A549 (cell line): ENCODE measurements at regions not wholly inside any gene's neighbourhood (a gene's known extent, or its start where the extent isn't known, plus 50 kb on each side); places are given as distances from the start of the nearest gene placed in this dataset.

Experiments
- ATAC-seq, 2 experiments: fragments of 200-7000 bp in 1 of 2; fragments of >200 bp in 1 of 2; cut with Nextera tagmentation in 1 of 2; cut with Tn5 transposase in 1 of 2; 3 replicates each; pipeline versions ENCODE4 v1.8.0 to v1.9.1; 2018 to 2020; ENCODE audit warnings: mild to moderate bottlenecking in 1 of 2, moderate library complexity in 1 of 2
- CTCF ChIA-PET: fragments of 300-600 bp; sonication (Branson Sonifier 250); formaldehyde crosslinking; extraction: SDS; loops from one replicate; lab custom pipeline; 2021; ENCODE audit warnings: antibody characterized with exemption, inconsistent platforms; lab: Yijun Ruan, JAX
- POLR2A ChIA-PET: fragments of 350-600 bp; formaldehyde crosslinking; extraction: SDS; loops from one replicate; lab custom pipeline; 2021; ENCODE audit warnings: antibody characterized with exemption, inconsistent platforms; lab: Yijun Ruan, JAX
- DNase-seq, 2 experiments: peaks; one replicate each; pipeline versions ENCODE4 v3.0.0 to v3.0.0-alpha.2; 2011 to 2016; ENCODE audit warnings: low read depth in 1 of 2, low spot score in 1 of 2
- FAIRE-seq: peaks from 2 replicates; lab custom pipeline; 2011; peaks lifted over from hg19 to GRCh38; lab: Jason Lieb, UNC
- H3K27ac ChIP-seq, 2 experiments: fragments of >200 bp; sonication (Bioruptor Twin); formaldehyde crosslinking; 3 replicates each; pipeline ENCODE4 v1.5.1; 2016 to 2017
- H3K4me1 ChIP-seq: fragments of >200 bp; sonication (Bioruptor Twin); formaldehyde crosslinking; 3 replicates; pipeline ENCODE4 v1.6.1; 2016
- H3K4me2 ChIP-seq: fragments of >200 bp; sonication (Bioruptor Twin); formaldehyde crosslinking; 3 replicates; pipeline ENCODE4 v1.6.1; 2016
- H3K4me3 ChIP-seq: fragments of >200 bp; sonication (Bioruptor Twin); formaldehyde crosslinking; 3 replicates; pipeline ENCODE4 v1.5.1; 2016
- H3K9me3 ChIP-seq: fragments of >200 bp; sonication (Bioruptor Twin); formaldehyde crosslinking; 3 replicates; pipeline ENCODE4 v1.6.1; 2016
- BHLHE40 ChIP-seq: IDR thresholded peaks from 2 replicates; pipeline ENCODE4 v1.6.1; 2012; ENCODE audit warnings: low read depth, low read length, inconsistent platforms
- CHD2 ChIP-seq: fragments of 150-350 bp; IDR thresholded peaks from 2 replicates; pipeline ENCODE4 v1.6.1; 2014; ENCODE audit warnings: low read length; ENCODE audit not compliant: partially characterized antibody
- HDAC2 ChIP-seq: fragments of 200-600 bp; sonication (generic); IDR thresholded peaks from 2 replicates; pipeline ENCODE4 v1.6.1; 2016
- HOXB5 ChIP-seq: fragments of 250-450 bp; sonication (Bioruptor Pico); IDR thresholded peaks from 2 replicates; pipeline ENCODE4 v1.5.0; 2020; ENCODE audit warnings: mild to moderate bottlenecking, moderate library complexity
- JUNB ChIP-seq: fragments of >200 bp; sonication (Bioruptor Twin); formaldehyde crosslinking; IDR thresholded peaks from 2 replicates; pipeline ENCODE4 v1.6.1; 2016
- MAFK ChIP-seq: fragments of 450-650 bp; IDR thresholded peaks from 2 replicates; pipeline ENCODE4 v1.6.1; 2014; ENCODE audit not compliant: partially characterized antibody
- NFE2L2 ChIP-seq: fragments of 150-350 bp; conservative IDR thresholded peaks from 2 replicates; pipeline ENCODE4 v1.6.1; 2014; ENCODE audit warnings: low read length
- PHF8 ChIP-seq: fragments of 200-600 bp; sonication (generic); IDR thresholded peaks from 2 replicates; pipeline ENCODE4 v1.6.1; 2016; ENCODE audit warnings: low read depth, mild to moderate bottlenecking, antibody characterized with exemption, moderate library complexity, borderline replicate concordance
- POLR2A ChIP-seq: IDR thresholded peaks from 2 replicates; pipeline ENCODE4 v1.6.1; 2012; ENCODE audit warnings: mild to moderate bottlenecking, low read length
- RCOR1 ChIP-seq: fragments of 150-350 bp; IDR thresholded peaks from 2 replicates; pipeline ENCODE4 v1.6.1; 2014; ENCODE audit warnings: antibody characterized with exemption, low read length, low read depth
- RFX5 ChIP-seq: fragments of 450-650 bp; IDR thresholded peaks from 2 replicates; pipeline ENCODE4 v1.7.1; 2014; ENCODE audit warnings: antibody characterized with exemption, mild to moderate bottlenecking, moderate library complexity
- TP53 ChIP-seq: fragments of 250-450 bp; sonication (Bioruptor Pico); IDR thresholded peaks from 2 replicates; pipeline ENCODE4 v1.5.0; 2021; ENCODE audit warnings: mild to moderate bottlenecking, moderate library complexity
- ZFP36 ChIP-seq: fragments of 450-650 bp; IDR thresholded peaks from 2 replicates; pipeline ENCODE4 v1.6.1; 2014; ENCODE audit warnings: borderline replicate concordance; ENCODE audit not compliant: partially characterized antibody
- ZSCAN20 ChIP-seq: fragments of 250-450 bp; sonication (Bioruptor Pico); IDR thresholded peaks from 2 replicates; pipeline ENCODE4 v1.8.0; 2022; ENCODE audit warnings: mild to moderate bottlenecking, moderate library complexity
- WGBS: methylation state at CpG from one replicate; pipeline ENCODE4 v1.1.6; 2017; ENCODE audit errors: missing lambda C conversion rate; 5-methylcytosine and 5-hydroxymethylcytosine counted together
- TF ChIP-seq, protein P1 (sequence below): IDR thresholded peaks from 2 replicates; pipeline ENCODE4 v1.6.1; 2012
- TF ChIP-seq, protein P2 (sequence below): fragments of >200 bp; sonication (Bioruptor Twin); formaldehyde crosslinking; IDR thresholded peaks from 2 replicates; pipeline ENCODE4 v1.6.1; 2016
- TF ChIP-seq, protein P3 (sequence below): fragments of 450-650 bp; IDR thresholded peaks from 2 replicates; pipeline ENCODE4 v1.6.1; 2014; ENCODE audit warnings: antibody characterized with exemption
- TF ChIP-seq, protein P4 (sequence below): fragments of >200 bp; sonication (Bioruptor Twin); formaldehyde crosslinking; IDR thresholded peaks from 3 replicates; pipeline ENCODE4 v1.5.1; 2016

DNA sequence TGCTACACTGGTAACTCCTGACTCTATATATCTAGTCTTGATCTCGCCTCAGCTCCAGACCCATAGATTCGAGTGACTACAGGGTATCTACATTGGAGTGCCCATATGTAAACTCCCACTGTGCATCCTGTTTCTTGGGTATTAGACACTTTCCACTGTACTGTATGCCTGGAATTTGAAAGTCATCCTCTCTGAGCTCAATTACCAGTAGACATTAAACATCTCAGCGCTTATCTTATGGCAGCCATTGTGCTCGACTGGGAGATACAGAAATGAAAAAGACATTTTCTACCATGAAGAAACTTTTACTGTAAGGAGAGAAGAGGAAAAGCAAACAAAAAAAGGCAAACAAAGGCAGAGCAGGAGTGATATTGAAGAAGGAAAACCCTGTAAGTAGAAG, 151.9 kb upstream of the JADE1 start:
- ChIA-PET CTCF (interaction anchor here (0.8 to 1.0 kb wide), 2 partner anchors 10 to 11 kb away, joined by 3 to 5 read pairs; no protein-coding TSS in a partner anchor), POLR2A (no interaction called here)
- TF ChIP-seq, protein P1, sequence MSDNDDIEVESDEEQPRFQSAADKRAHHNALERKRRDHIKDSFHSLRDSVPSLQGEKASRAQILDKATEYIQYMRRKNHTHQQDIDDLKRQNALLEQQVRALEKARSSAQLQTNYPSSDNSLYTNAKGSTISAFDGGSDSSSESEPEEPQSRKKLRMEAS, result no peak
- TF ChIP-seq, protein P2, sequence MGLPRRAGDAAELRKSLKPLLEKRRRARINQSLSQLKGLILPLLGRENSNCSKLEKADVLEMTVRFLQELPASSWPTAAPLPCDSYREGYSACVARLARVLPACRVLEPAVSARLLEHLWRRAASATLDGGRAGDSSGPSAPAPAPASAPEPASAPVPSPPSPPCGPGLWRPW, result no peak
- TF ChIP-seq NFE2L2, result no peak
- TF ChIP-seq BHLHE40, result no peak
- TF ChIP-seq POLR2A, result no peak
- no peak for TF ChIP-seq MAFK
- no peak for TF ChIP-seq JUNB
- TF ChIP-seq PHF8, result no peak
- TF ChIP-seq HOXB5 (CRISPR knock-in tag), result no peak
- TF ChIP-seq, protein P3, sequence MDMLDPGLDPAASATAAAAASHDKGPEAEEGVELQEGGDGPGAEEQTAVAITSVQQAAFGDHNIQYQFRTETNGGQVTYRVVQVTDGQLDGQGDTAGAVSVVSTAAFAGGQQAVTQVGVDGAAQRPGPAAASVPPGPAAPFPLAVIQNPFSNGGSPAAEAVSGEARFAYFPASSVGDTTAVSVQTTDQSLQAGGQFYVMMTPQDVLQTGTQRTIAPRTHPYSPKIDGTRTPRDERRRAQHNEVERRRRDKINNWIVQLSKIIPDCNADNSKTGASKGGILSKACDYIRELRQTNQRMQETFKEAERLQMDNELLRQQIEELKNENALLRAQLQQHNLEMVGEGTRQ, result no peak
- TF ChIP-seq, protein P4, sequence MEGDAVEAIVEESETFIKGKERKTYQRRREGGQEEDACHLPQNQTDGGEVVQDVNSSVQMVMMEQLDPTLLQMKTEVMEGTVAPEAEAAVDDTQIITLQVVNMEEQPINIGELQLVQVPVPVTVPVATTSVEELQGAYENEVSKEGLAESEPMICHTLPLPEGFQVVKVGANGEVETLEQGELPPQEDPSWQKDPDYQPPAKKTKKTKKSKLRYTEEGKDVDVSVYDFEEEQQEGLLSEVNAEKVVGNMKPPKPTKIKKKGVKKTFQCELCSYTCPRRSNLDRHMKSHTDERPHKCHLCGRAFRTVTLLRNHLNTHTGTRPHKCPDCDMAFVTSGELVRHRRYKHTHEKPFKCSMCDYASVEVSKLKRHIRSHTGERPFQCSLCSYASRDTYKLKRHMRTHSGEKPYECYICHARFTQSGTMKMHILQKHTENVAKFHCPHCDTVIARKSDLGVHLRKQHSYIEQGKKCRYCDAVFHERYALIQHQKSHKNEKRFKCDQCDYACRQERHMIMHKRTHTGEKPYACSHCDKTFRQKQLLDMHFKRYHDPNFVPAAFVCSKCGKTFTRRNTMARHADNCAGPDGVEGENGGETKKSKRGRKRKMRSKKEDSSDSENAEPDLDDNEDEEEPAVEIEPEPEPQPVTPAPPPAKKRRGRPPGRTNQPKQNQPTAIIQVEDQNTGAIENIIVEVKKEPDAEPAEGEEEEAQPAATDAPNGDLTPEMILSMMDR, result no peak
- no peak for TF ChIP-seq RFX5
- TF ChIP-seq RCOR1, result no peak
- no peak for TF ChIP-seq CHD2
- no peak for TF ChIP-seq ZFP36
- H3K4me1 ChIP-seq, result peaks cover 20% of the 10 kb centered on the region; the same call in 2 of the 3 replicates
- H3K4me3 ChIP-seq, result no peak overlapping the region
- H3K27ac ChIP-seq, result peak overlapping the region; percentile 36 to 51; a peak in 2 of 6 replicates
- H3K9me3 ChIP-seq, result no peaks in the 10 kb centered on the region
- FAIRE-seq, result no peak
- DNase-seq, result no peak
- no peak for ATAC-seq
- 85% methylated on average over 4 of the region's 4 CpGs for WGBS
- no peak overlapping the region for H3K4me2 ChIP-seq

DNA sequence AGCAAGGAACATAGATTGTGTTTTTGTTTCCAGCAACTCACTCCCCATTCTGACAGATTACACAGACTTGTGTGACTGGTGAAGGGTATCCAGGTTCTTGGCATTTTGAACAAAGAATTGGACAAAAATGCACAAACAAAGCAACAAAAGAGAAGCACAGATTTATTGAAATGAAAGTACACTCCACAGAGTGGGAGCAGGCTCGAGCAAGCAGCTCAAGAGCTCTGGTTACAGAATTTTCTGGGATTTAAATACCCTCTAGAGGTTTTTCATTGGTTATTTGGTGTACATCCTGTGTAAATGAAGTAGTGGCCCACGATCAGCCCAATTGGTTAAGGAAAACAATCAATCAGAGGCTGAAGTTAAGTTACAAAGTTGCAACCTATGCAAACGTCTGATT, 155.0 kb upstream of the JADE1 start:
- H3K4me1 ChIP-seq, result peaks cover 23% of the 10 kb centered on the region
- H3K27ac ChIP-seq, result peak overlapping the region; percentile 19 to 49; a peak in 3 of 6 replicates
- ChIA-PET CTCF (no interaction called here), POLR2A (no interaction called here)
- H3K4me3 ChIP-seq, result no peak overlapping the region
- H3K4me2 ChIP-seq, result peak overlapping the region; percentile 30; the same call in 2 of the 3 replicates
- no peak for TF ChIP-seq HOXB5 (CRISPR knock-in tag)
- no peak for TF ChIP-seq ZSCAN20 (CRISPR knock-in tag)
- FAIRE-seq, result no peak
- no peak for DNase-seq
- no peaks in the 10 kb centered on the region for H3K9me3 ChIP-seq
- WGBS, result 52% methylated on average over 3 of the region's 3 CpGs
- ATAC-seq, result no peak

DNA sequence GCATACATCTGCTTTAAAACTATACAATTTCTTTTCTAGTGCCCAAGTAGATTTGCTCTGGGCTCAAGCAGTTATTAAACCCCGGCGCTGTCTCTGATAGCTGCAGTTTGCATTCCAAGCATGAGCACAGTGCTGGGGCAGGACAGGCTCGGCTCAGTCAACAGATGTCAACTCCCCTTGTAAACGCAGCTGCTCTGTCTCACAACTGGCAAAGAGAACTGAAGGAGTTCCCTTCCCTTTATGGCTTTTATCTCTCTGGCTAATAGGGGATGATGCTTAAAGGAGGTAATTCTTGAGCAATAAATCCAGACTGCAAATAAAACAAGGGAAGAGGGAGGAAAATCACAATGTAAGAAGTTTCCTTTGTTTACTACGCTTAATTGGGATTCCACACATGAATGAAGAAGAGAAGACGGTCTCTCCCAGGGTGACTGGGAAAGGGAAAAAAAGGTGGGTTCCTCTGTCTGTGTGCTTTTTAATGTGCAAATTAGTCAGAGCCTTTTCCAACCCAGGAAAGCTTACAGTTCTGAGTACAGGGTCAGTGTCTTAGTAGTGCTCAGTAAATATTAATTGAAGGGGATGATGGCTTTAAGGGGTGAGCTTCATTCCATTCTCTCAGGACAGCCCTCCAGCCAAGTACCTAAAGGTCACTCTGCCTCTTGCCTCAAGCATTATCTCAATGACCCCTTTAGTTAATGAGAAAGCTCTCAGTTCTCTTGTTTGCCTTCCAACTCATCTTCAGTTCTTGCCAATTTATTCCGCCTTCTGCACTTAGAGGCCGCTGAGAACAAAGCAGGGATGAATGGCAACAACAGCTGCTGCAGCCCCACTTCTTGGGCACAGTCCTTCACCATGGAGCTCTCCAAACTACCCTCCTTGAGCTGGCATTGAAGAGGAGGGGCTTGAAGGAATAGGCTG, 155.7 kb upstream of the JADE1 start:
- peaks cover 30% of the 10 kb centered on the region for H3K4me1 ChIP-seq
- peak in 1 of 2 experiments; percentile 80; a peak in 3 of 6 replicates for ATAC-seq
- CTCF ChIA-PET, result no interaction called here
- TF ChIP-seq HDAC2 (no peak), TP53 (CRISPR knock-in tag) (no peak)
- TF ChIP-seq, all 56 proteins: peak for 0
- H3K27ac ChIP-seq, result peak overlapping the region; percentile 19 to 49; a peak in 4 of 6 replicates
- H3K4me2 ChIP-seq, result peak overlapping the region; percentile 30
- DNase-seq, result no peak
- FAIRE-seq, result no peak
- H3K4me3 ChIP-seq, result no peak overlapping the region
- 49% methylated on average over 8 of the region's 8 CpGs for WGBS
- POLR2A ChIA-PET, result no interaction called here
- H3K9me3 ChIP-seq, result no peaks in the 10 kb centered on the region
